H1 (cell line): ENCODE measurements at regions not wholly inside any gene's neighbourhood (a gene's known extent, or its start where the extent isn't known, plus 50 kb on each side); places are given as distances from the start of the nearest gene placed in this dataset.

ENCODE experiments used
- CTCF ChIA-PET: fragments of 300-600 bp; sonication (Branson Sonifier 250); formaldehyde crosslinking; loops from one replicate; lab custom pipeline; 2021; ENCODE audit not compliant: partially characterized antibody; lab: Charles Lee
- POLR2A ChIA-PET: fragments of 300-600 bp; sonication (Branson Sonifier 250); formaldehyde crosslinking; loops from one replicate; lab custom pipeline; 2021; ENCODE audit warnings: inconsistent platforms; ENCODE audit not compliant: partially characterized antibody; lab: Charles Lee
- DNase-seq, 2 experiments: peaks; one replicate each; pipeline versions ENCODE4 v3.0.0 to v3.0.0-alpha.2; 2010 to 2022; ENCODE audit warnings: low spot score in 2 of 2, low read depth in 1 of 2, mixed read lengths in 1 of 2
- FAIRE-seq: peaks from 2 replicates; lab custom pipeline; 2011; peaks lifted over from hg19 to GRCh38; lab: Jason Lieb, UNC
- H2AFZ ChIP-seq: 2 replicates; pipeline ENCODE4 v1.8.1; 2012; ENCODE audit warnings: low read length, inconsistent platforms
- H2AK5ac ChIP-seq: 2 replicates; pipeline ENCODE4 v1.6.1; 2013; ENCODE audit warnings: low read depth, low read length
- H2BK120ac ChIP-seq: replicated peaks from 2 replicates; pipeline ENCODE3; 2013; ENCODE audit warnings: low read depth, low read length, inconsistent platforms
- H2BK12ac ChIP-seq: 2 replicates; pipeline ENCODE4 v1.6.1; 2013; ENCODE audit warnings: low read depth, low read length
- H2BK15ac ChIP-seq: 2 replicates; pipeline ENCODE4 v1.6.1; 2013; ENCODE audit warnings: low read length
- H2BK20ac ChIP-seq: 2 replicates; pipeline ENCODE4 v1.6.1; 2013; ENCODE audit warnings: low read length
- H2BK5ac ChIP-seq: 2 replicates; pipeline ENCODE4 v1.6.1; 2013; ENCODE audit warnings: low read depth, low read length
- H3K14ac ChIP-seq: 2 replicates; pipeline ENCODE4 v1.6.1; 2013; ENCODE audit warnings: inconsistent platforms; ENCODE audit not compliant: insufficient read length
- H3K18ac ChIP-seq: 2 replicates; pipeline ENCODE4 v1.6.1; 2013; ENCODE audit warnings: low read length; ENCODE audit errors: extremely low read depth
- H3K23ac ChIP-seq: 2 replicates; pipeline ENCODE4 v1.6.1; 2013; ENCODE audit warnings: inconsistent platforms; ENCODE audit not compliant: insufficient read length
- H3K23me2 ChIP-seq: 2 replicates; pipeline ENCODE4 v1.6.1; 2013; ENCODE audit warnings: low read depth, low read length
- H3K27ac ChIP-seq: 2 replicates; pipeline ENCODE4 v1.6.1; 2011; ENCODE audit warnings: low read depth, low read length, inconsistent platforms
- H3K27me3 ChIP-seq, 4 experiments: replicated peaks in 1 of 4; 1 replicate in 1 of 4; 2 replicates in 3 of 4; pipeline versions ENCODE4 v1.6.1 to v1.8.1; 2011 to 2013; ENCODE audit warnings: low read length in 3 of 4, mild to moderate bottlenecking in 3 of 4, inconsistent platforms in 2 of 4, mixed read lengths in 2 of 4, moderate library complexity in 1 of 4; ENCODE audit not compliant: control insufficient read depth in 3 of 4, insufficient read depth in 3 of 4; ENCODE audit errors: extremely low read depth in 1 of 4
- H3K36me3 ChIP-seq, 4 experiments: 2 replicates each; pipeline versions ENCODE4 v1.6.1 to v1.8.1; 2011 to 2013; ENCODE audit warnings: mild to moderate bottlenecking in 4 of 4, low read length in 3 of 4, moderate library complexity in 2 of 4, control low read depth in 1 of 4, inconsistent platforms in 1 of 4; ENCODE audit not compliant: insufficient read depth in 4 of 4, control insufficient read depth in 2 of 4
- H3K4ac ChIP-seq: replicated peaks from 2 replicates; pipeline ENCODE3; 2013; ENCODE audit warnings: low read length, low read depth, mixed read lengths, inconsistent platforms; ENCODE audit not compliant: insufficient read length
- H3K4me1 ChIP-seq, 4 experiments: replicated peaks in 1 of 4; 1 replicate in 1 of 4; 2 replicates in 3 of 4; pipeline versions ENCODE4 v1.6.1 to v1.8.1; 2011 to 2013; ENCODE audit warnings: low read length in 3 of 4, inconsistent platforms in 2 of 4, mixed read lengths in 1 of 4; ENCODE audit not compliant: insufficient read depth in 4 of 4, control insufficient read depth in 3 of 4
- H3K4me2 ChIP-seq, 2 experiments: 2 replicates each; pipeline versions ENCODE4 v1.6.1 to v1.8.1; 2011 to 2013; ENCODE audit warnings: low read depth in 2 of 2, low read length in 2 of 2, control low read depth in 1 of 2, inconsistent platforms in 1 of 2, mild to moderate bottlenecking in 1 of 2; ENCODE audit not compliant: insufficient read depth in 1 of 2
- H3K4me3 ChIP-seq, 4 experiments: fragments of 200-600, 300-600 bp in 1 of 4; sonication (generic), shearing (Covaris generic), sonication (Bioruptor Twin) in 1 of 4; 2 replicates each; pipeline versions ENCODE4 v1.5.1 to v1.8.1; 2011 to 2016; ENCODE audit warnings: low read length in 4 of 4, low read depth in 3 of 4, control low read depth in 2 of 4, inconsistent platforms in 2 of 4, mild to moderate bottlenecking in 2 of 4, mixed read lengths in 1 of 4, moderate library complexity in 1 of 4; ENCODE audit not compliant: insufficient read depth in 2 of 4; ENCODE audit errors: extremely low read depth in 1 of 4
- H3K56ac ChIP-seq: replicated peaks from 2 replicates; pipeline ENCODE3; 2013; ENCODE audit warnings: low read depth, mild to moderate bottlenecking, mixed read lengths, low read length, inconsistent platforms; ENCODE audit not compliant: insufficient read length
- H3K79me1 ChIP-seq: 2 replicates; pipeline ENCODE4 v1.6.1; 2013; ENCODE audit warnings: low read depth, low read length, control low read depth
- H3K79me2 ChIP-seq, 2 experiments: 2 replicates each; pipeline versions ENCODE4 v1.6.1 to v1.8.1; 2012 to 2013; ENCODE audit warnings: low read length in 2 of 2, mild to moderate bottlenecking in 2 of 2, inconsistent platforms in 1 of 2; ENCODE audit not compliant: insufficient read depth in 2 of 2, control insufficient read depth in 1 of 2
- H3K9ac ChIP-seq, 4 experiments: replicated peaks in 1 of 4; 1 replicate in 1 of 4; 2 replicates in 3 of 4; pipeline versions ENCODE4 v1.6.1 to v1.8.1; 2011 to 2013; ENCODE audit warnings: low read depth in 3 of 4, low read length in 3 of 4, control low read depth in 2 of 4, mild to moderate bottlenecking in 2 of 4, moderate library complexity in 2 of 4, inconsistent platforms in 1 of 4; ENCODE audit errors: extremely low read depth in 1 of 4
- H3K9me3 ChIP-seq, 2 experiments: 2 replicates each; pipeline versions ENCODE4 v1.6.1 to v1.8.1; 2012 to 2013; ENCODE audit warnings: mild to moderate bottlenecking in 2 of 2, moderate library complexity in 2 of 2, control low read depth in 1 of 2, inconsistent platforms in 1 of 2, low read depth in 1 of 2, low read length in 1 of 2, mixed read lengths in 1 of 2; ENCODE audit not compliant: insufficient read depth in 2 of 2
- H4K20me1 ChIP-seq, 2 experiments: replicated peaks in 1 of 2; 2 replicates each; pipeline versions ENCODE3 to v1.8.1; 2011 to 2013; ENCODE audit warnings: inconsistent platforms in 2 of 2, low read length in 2 of 2, mild to moderate bottlenecking in 1 of 2; ENCODE audit not compliant: insufficient read depth in 2 of 2, control insufficient read depth in 1 of 2
- H4K5ac ChIP-seq: 2 replicates; pipeline ENCODE4 v1.6.1; 2013; ENCODE audit warnings: low read length, low read depth, mixed read lengths, inconsistent platforms; ENCODE audit not compliant: insufficient read length
- H4K8ac ChIP-seq: 2 replicates; pipeline ENCODE4 v1.8.0; 2013; ENCODE audit warnings: mild to moderate bottlenecking, moderate library complexity, low read length, inconsistent platforms; ENCODE audit not compliant: insufficient read depth; ENCODE audit errors: extremely low read depth
- H4K91ac ChIP-seq: replicated peaks from 2 replicates; pipeline ENCODE3; 2013; ENCODE audit warnings: low read length, mixed read lengths, inconsistent platforms; ENCODE audit not compliant: insufficient read length
- ATF3 ChIP-seq: IDR thresholded peaks from 2 replicates; pipeline ENCODE4 v1.6.1; 2011; ENCODE audit warnings: low read depth, mild to moderate bottlenecking, low read length; ENCODE audit not compliant: insufficient read depth
- CBX8 ChIP-seq: fragments of 300-800, 300-1000 bp; sonication (generic); IDR thresholded peaks from 2 replicates; pipeline ENCODE4 v1.7.1; 2016; ENCODE audit warnings: low read depth, low read length, borderline replicate concordance
- CREB1 ChIP-seq: IDR thresholded peaks from 2 replicates; pipeline ENCODE4 v1.6.1; 2012; ENCODE audit warnings: inconsistent platforms
- EP300 ChIP-seq, 2 experiments: IDR thresholded peaks; 1 replicate in 1 of 2; 2 replicates in 1 of 2; pipeline ENCODE4 v1.6.1; 2011 to 2012; ENCODE audit warnings: low read depth in 2 of 2, low read length in 2 of 2, mild to moderate bottlenecking in 2 of 2, borderline replicate concordance in 1 of 2, inconsistent platforms in 1 of 2, moderate library complexity in 1 of 2
- WGBS, 2 experiments: shearing (Covaris generic) in 1 of 2; methylation state at CpG; one replicate each; pipeline versions ENCODE4 v1.1.6 to v1.1.7; 2013 to 2015; ENCODE audit warnings: low lambda C conversion rate in 2 of 2, mixed read lengths in 2 of 2, inconsistent platforms in 1 of 2, low coverage in 1 of 2, missing lambda C conversion rate in 1 of 2; ENCODE audit not compliant: insufficient replicate concordance in 2 of 2, insufficient coverage in 1 of 2, insufficient read length in 1 of 2; ENCODE audit errors: extremely low coverage in 1 of 2, missing lambda C conversion rate in 1 of 2; 5-methylcytosine and 5-hydroxymethylcytosine counted together

- Histone ChIP-seq H3K4me1 (peaks cover 4 to 21% (median 10%) of the 10 kb centered on the region in 4 experiments), H3K9me3 (peaks cover 0 to 8% of the 10 kb centered on the region in 2 experiments; a peak in 1 of 4 replicates), H3K23me2 (no peaks in the 10 kb centered on the region), H3K14ac (no peak overlapping the region), H3K27ac (no peak overlapping the region), H2BK120ac (no peak overlapping the region), H4K20me1 (no peaks in the 10 kb centered on the region), H3K79me1 (no peaks in the 10 kb centered on the region), H2BK15ac (no peak overlapping the region), H2AFZ (no peak overlapping the region), H4K8ac (no peak overlapping the region), H3K4me2 (no peak overlapping the region), H2AK5ac (no peak overlapping the region), H2BK20ac (no peak overlapping the region), H3K23ac (no peak overlapping the region), H4K91ac (no peak overlapping the region), H3K9ac (no peak overlapping the region), H3K56ac (no peak overlapping the region), H3K79me2 (no peaks in the 10 kb centered on the region), H3K27me3 (peaks cover 0 to 2% (median 0%) of the 10 kb centered on the region in 4 experiments; a peak in 1 of 7 replicates), H3K18ac (no peak overlapping the region), H3K36me3 (no peaks in the 10 kb centered on the region), H2BK5ac (no peak overlapping the region), H3K4ac (no peak overlapping the region), H4K5ac (no peak overlapping the region), H2BK12ac (no peak overlapping the region), H3K4me3 (no peak overlapping the region)
- POLR2A ChIA-PET: interaction anchor here (0.8 kb wide), 1 partner anchor 22 kb away, joined by 3 read pairs; no protein-coding TSS in a partner anchor
- TF ChIP-seq EP300 (IDR thresholded peaks at IDR 0.05; ENCODE audit: borderline replicate concordance in 1 of 2, low read depth in 2 of 2, low read length in 2 of 2) (no peak), CREB1 (no peak), CBX8 (no peak), ATF3 (no peak)
- FAIRE-seq (no peak), DNase-seq (no peak)
- 100% methylated on average over 5 of the region's 7 CpGs; no CpG with 5 or more reads in 1 of the 2 experiments for WGBS, 2 experiments
- CTCF ChIA-PET: interaction anchor here (0.7 to 1.6 kb wide), 2 partner anchors 77 to 85 kb away, joined by 3 to 5 read pairs; no protein-coding TSS in a partner anchor
Measured at GRCh38 chrX:39972340-39972739, 125.4 kb downstream of the BCOR start.
